Umbilical cord (tissue), 1 donor: ENCODE measurements at regions not wholly inside any gene's neighbourhood (a gene's known extent, or its start where the extent isn't known, plus 50 kb on each side); places are given as distances from the start of the nearest gene placed in this dataset.

ENCODE experiments used
- DNase-seq: peaks from one replicate; pipeline ENCODE4 v3.0.0-alpha.2; 2015; ENCODE audit warnings: low spot score

- DNase-seq = no peak
Measured at GRCh38 chr3:43783987-43784639, 93.4 kb downstream of the ABHD5 start.

GRCh38 chr3:43784640-43785011, 93.9 kb downstream of the ABHD5 start:
- DNase-seq = no peak

- DNase-seq = no peak
Measured at GRCh38 chr3:43785551-43785950, 94.8 kb downstream of the ABHD5 start.

- DNase-seq = no peak
Measured at GRCh38 chr3:43786102-43786501, 95.4 kb downstream of the ABHD5 start.

- no peak for DNase-seq
Measured at GRCh38 chr3:43786526-43787305, 96.0 kb downstream of the ABHD5 start.

- no peak for DNase-seq
Measured at GRCh38 chr3:43787330-43787729, 96.6 kb downstream of the ABHD5 start.

GRCh38 chr3:43789028-43789427, 98.3 kb downstream of the ABHD5 start:
- DNase-seq = no peak

- DNase-seq = no peak
Measured at GRCh38 chr3:43790060-43790459, 99.3 kb downstream of the ABHD5 start.

- DNase-seq = no peak
Measured at GRCh38 chr3:43790476-43790875, 99.7 kb downstream of the ABHD5 start.

GRCh38 chr3:43791246-43791645, 100.5 kb downstream of the ABHD5 start:
- DNase-seq = no peak

- peak; percentile 31 for DNase-seq
Measured at GRCh38 chr3:43792904-43793303, 102.2 kb downstream of the ABHD5 start.

GRCh38 chr3:43793648-43794372, 103.1 kb downstream of the ABHD5 start:
- DNase-seq = no peak

GRCh38 chr3:43794776-43795175, 104.0 kb downstream of the ABHD5 start:
- no peak for DNase-seq

GRCh38 chr3:43795491-43795890, 104.8 kb downstream of the ABHD5 start:
- no peak for DNase-seq

- DNase-seq = no peak
Measured at GRCh38 chr3:43796041-43796596, 105.4 kb downstream of the ABHD5 start.

- no peak for DNase-seq
Measured at GRCh38 chr3:43797794-43798193, 107.1 kb downstream of the ABHD5 start.

- DNase-seq = no peak
Measured at GRCh38 chr3:43810797-43811196, 120.1 kb downstream of the ABHD5 start.

- no peak for DNase-seq
Measured at GRCh38 chr3:43814461-43814860, 123.7 kb downstream of the ABHD5 start.

- no peak for DNase-seq
Measured at GRCh38 chr3:43816372-43816771, 125.6 kb downstream of the ABHD5 start.

GRCh38 chr3:43817064-43817463, 126.3 kb downstream of the ABHD5 start:
- DNase-seq = no peak

- DNase-seq = no peak
Measured at GRCh38 chr3:43817825-43818224, 127.1 kb downstream of the ABHD5 start.

GRCh38 chr3:43818229-43818628, 127.5 kb downstream of the ABHD5 start:
- DNase-seq = no peak
